ENCODE measurements at regions not wholly inside any gene's neighbourhood (a gene's known extent, or its start where the extent isn't known, plus 50 kb on each side); places are given as distances from the start of the nearest gene placed in this dataset.

DNA sequence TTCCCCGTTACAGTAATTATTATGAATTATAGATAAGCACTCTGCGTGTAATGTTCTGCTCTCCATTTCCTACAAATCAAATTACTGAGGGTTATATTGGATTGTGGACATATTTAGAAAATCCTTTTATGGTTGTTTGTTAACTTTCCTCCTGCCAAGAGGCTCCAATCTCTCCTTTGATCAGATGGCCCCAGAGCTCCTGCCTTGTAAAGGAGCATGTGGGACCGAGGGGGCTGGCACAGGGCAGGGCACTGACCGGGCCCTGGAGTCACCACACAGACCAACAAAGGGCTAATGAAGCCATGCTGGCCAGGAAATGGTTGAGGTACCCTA is 415.9 kb downstream of the EFNA5 start:
- Histone ChIP-seq H3K27ac (ENCODE audit: low read depth in 2 of 2, low read length in 2 of 2) (no peak overlapping the region), H3K36me3 (ENCODE audit: control insufficient read depth in 2 of 3, insufficient read depth in 3 of 3, low read length in 3 of 3) (no peaks in the 10 kb centered on the region), H3K4me3 (ENCODE audit: low read length in 3 of 3) (no peak overlapping the region), H3K9ac (ENCODE audit: low read length in 3 of 3) (no peak overlapping the region), H3K9me3 (ENCODE audit: control insufficient read depth in 2 of 3, insufficient read depth in 1 of 3, low read length in 3 of 3) (no peaks in the 10 kb centered on the region), H3K4me1 (ENCODE audit: control insufficient read depth in 2 of 3, insufficient read depth in 2 of 3, low read depth in 1 of 3, low read length in 3 of 3) (no peaks in the 10 kb centered on the region), H3K27me3 (ENCODE audit: control insufficient read depth, insufficient read depth, low read length) (no peaks in the 10 kb centered on the region)
- no peak for DNase-seq
- FAIRE-seq: no peak
- TF ChIP-seq CTCF (IDR thresholded peaks at IDR 0.05; ENCODE audit: borderline replicate concordance, extremely low read depth, insufficient read depth): no peak
- intact Hi-C loops (cut with DNase I): no loop called here

GRCh38 chr5:107254214-107254901 is 416.4 kb downstream of the EFNA5 start:
- Histone ChIP-seq H3K36me3 (ENCODE audit: control insufficient read depth in 2 of 3, insufficient read depth in 3 of 3, low read length in 3 of 3) (no peaks in the 10 kb centered on the region), H3K4me3 (ENCODE audit: low read length in 3 of 3) (no peak overlapping the region), H3K9ac (ENCODE audit: low read length in 3 of 3) (no peak overlapping the region), H3K4me1 (ENCODE audit: control insufficient read depth in 2 of 3, insufficient read depth in 2 of 3, low read depth in 1 of 3, low read length in 3 of 3) (no peaks in the 10 kb centered on the region), H3K9me3 (ENCODE audit: control insufficient read depth in 2 of 3, insufficient read depth in 1 of 3, low read length in 3 of 3) (no peaks in the 10 kb centered on the region), H3K27ac (ENCODE audit: low read depth in 2 of 2, low read length in 2 of 2) (no peak overlapping the region), H3K27me3 (ENCODE audit: control insufficient read depth, insufficient read depth, low read length) (no peaks in the 10 kb centered on the region)
- TF ChIP-seq CTCF (IDR thresholded peaks at IDR 0.05; ENCODE audit: borderline replicate concordance, extremely low read depth, insufficient read depth): no peak
- intact Hi-C loops (cut with DNase I): no loop called here
- DNase-seq (no peak), FAIRE-seq (no peak)

DNA sequence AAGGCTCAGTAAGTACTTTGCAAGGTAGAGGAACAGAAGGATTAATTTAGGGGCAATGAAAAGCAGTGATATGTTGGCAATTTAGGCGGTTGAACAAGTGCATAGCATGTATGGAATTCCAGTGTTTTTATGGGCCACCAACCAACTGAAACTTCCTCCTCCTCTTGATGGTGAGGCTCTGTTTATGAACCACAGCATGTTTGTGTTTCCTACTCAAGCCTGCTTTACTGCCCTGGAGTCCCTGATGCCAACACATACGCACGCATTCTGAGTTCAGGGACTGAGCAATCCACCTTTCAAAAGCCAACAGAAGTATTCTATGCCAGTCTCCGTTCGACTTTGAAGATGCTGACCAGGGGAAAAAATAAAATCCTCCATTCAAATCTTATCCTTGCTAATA is 417.5 kb downstream of the EFNA5 start:
- peak in 4 of 5 donors; percentile 43 to 89 (median 72) for DNase-seq
- Histone ChIP-seq H3K36me3 (ENCODE audit: control insufficient read depth in 2 of 3, insufficient read depth in 3 of 3, low read length in 3 of 3) (no peaks in the 10 kb centered on the region), H3K9me3 (ENCODE audit: control insufficient read depth in 2 of 3, insufficient read depth in 1 of 3, low read length in 3 of 3) (no peaks in the 10 kb centered on the region), H3K4me3 (ENCODE audit: low read length in 3 of 3) (no peak overlapping the region), H3K27ac (ENCODE audit: low read depth in 2 of 2, low read length in 2 of 2) (no peak overlapping the region), H3K9ac (ENCODE audit: low read length in 3 of 3) (no peak overlapping the region), H3K27me3 (ENCODE audit: control insufficient read depth, insufficient read depth, low read length) (no peaks in the 10 kb centered on the region), H3K4me1 (ENCODE audit: control insufficient read depth in 2 of 3, insufficient read depth in 2 of 3, low read depth in 1 of 3, low read length in 3 of 3) (no peaks in the 10 kb centered on the region)
- FAIRE-seq: no peak
- no peak for TF ChIP-seq CTCF (IDR thresholded peaks at IDR 0.05; ENCODE audit: borderline replicate concordance, extremely low read depth, insufficient read depth)
- intact Hi-C loops (cut with DNase I): no loop called here

GRCh38 chr5:107251151-107251550 is 419.6 kb downstream of the EFNA5 start:
- TF ChIP-seq CTCF (IDR thresholded peaks at IDR 0.05; ENCODE audit: borderline replicate concordance, extremely low read depth, insufficient read depth): no peak
- H3K4me1 ChIP-seq (ENCODE audit: control insufficient read depth in 2 of 3, insufficient read depth in 2 of 3, low read depth in 1 of 3, low read length in 3 of 3): no peaks in the 10 kb centered on the region
- H3K36me3 ChIP-seq (ENCODE audit: control insufficient read depth in 2 of 3, insufficient read depth in 3 of 3, low read length in 3 of 3): no peaks in the 10 kb centered on the region
- no peak for DNase-seq
- no peaks in the 10 kb centered on the region for H3K27me3 ChIP-seq (ENCODE audit: control insufficient read depth, insufficient read depth, low read length)
- intact Hi-C loops (cut with DNase I): no loop called here
- FAIRE-seq: no peak
- no peak overlapping the region for H3K4me3 ChIP-seq (ENCODE audit: low read length in 3 of 3)
- H3K9me3 ChIP-seq (ENCODE audit: control insufficient read depth in 2 of 3, insufficient read depth in 1 of 3, low read length in 3 of 3): no peaks in the 10 kb centered on the region
- no peak overlapping the region for H3K27ac ChIP-seq (ENCODE audit: low read depth in 2 of 2, low read length in 2 of 2)
- H3K9ac ChIP-seq (ENCODE audit: low read length in 3 of 3): no peak overlapping the region
